ENCODE measurements at regions not wholly inside any gene's neighbourhood (a gene's known extent, or its start where the extent isn't known, plus 50 kb on each side); places are given as distances from the start of the nearest gene placed in this dataset.

DNA sequence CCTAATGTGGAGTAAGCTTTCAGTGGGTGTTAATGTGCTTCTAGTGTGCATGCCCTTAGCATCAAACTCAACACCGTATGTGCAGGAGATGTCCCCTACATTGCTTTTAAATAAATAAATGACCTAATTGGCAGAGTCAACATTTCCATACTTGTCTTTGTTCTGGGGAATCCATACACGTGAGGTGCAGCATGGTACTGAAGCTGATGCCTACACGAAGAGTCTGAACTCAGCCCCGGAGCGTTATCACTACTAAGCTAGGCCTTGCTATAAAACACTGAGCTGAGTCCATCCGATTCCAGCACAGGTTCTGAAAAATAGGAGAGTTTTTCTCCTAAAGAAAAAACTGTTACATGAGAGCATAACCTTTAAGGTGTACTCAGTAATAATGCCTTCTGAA is 125.0 kb upstream of the DYRK2 start:
- TF ChIP-seq CTCF (IDR thresholded peaks at IDR 0.05) (no peak), ZFX (IDR thresholded peaks at IDR 0.05; ENCODE audit: borderline replicate concordance) (no peak)

All from 22Rv1 (cell line).